Esophagus muscularis mucosa (tissue), 4 donors: ENCODE measurements at regions not wholly inside any gene's neighbourhood (a gene's known extent, or its start where the extent isn't known, plus 50 kb on each side); places are given as distances from the start of the nearest gene placed in this dataset.

Experiments
- DNase-seq: peaks from one replicate; pipeline ENCODE4 v3.0.0-alpha.2; 2017; ENCODE audit errors: extremely low spot score
- H3K27ac ChIP-seq, 4 donors: fragments of 200-600 bp; sonication (generic); replicated peaks in 1 of 4; 1 replicate in 3 of 4; 2 replicates in 1 of 4; pipeline ENCODE4 v1.5.1; 2016 to 2019; ENCODE audit warnings: mild to moderate bottlenecking in 1 of 4
- H3K27me3 ChIP-seq, 4 donors: fragments of 200-600 bp; sonication (generic); one replicate each; pipeline versions ENCODE4 v1.5.1 to v1.6.0; 2016 to 2019
- H3K36me3 ChIP-seq, 4 donors: fragments of 200-600 bp; sonication (generic); one replicate each; pipeline ENCODE4 v1.5.1; 2016 to 2019
- H3K4me1 ChIP-seq, 4 donors: fragments of 200-600 bp; sonication (generic); one replicate each; pipeline ENCODE4 v1.5.1; 2016 to 2019
- H3K4me3 ChIP-seq, 4 donors: fragments of 200-600 bp; sonication (generic); 1 replicate in 2 of 4; 2 replicates in 2 of 4; pipeline ENCODE4 v1.5.1; 2016 to 2019; ENCODE audit warnings: mild to moderate bottlenecking in 4 of 4, moderate library complexity in 1 of 4
- H3K9me3 ChIP-seq, 4 donors: fragments of 200-600 bp; sonication (generic); 1 replicate in 3 of 4; 2 replicates in 1 of 4; pipeline ENCODE4 v1.5.1; 2016 to 2019
- EP300 ChIP-seq: sonication (generic); formaldehyde crosslinking; IDR thresholded peaks from one replicate; pipeline ENCODE4 v1.6.1; 2017; ENCODE audit warnings: antibody characterized with exemption
- POLR2A ChIP-seq: fragments of 450-650 bp; IDR thresholded peaks from one replicate; pipeline ENCODE4 v1.6.1; 2017; ENCODE audit warnings: antibody characterized with exemption, moderate library complexity, mild to moderate bottlenecking, low read depth
- POLR2AphosphoS5 ChIP-seq, 2 donors: sonication (generic); formaldehyde crosslinking; IDR thresholded peaks; one replicate each; pipeline ENCODE4 v1.6.1; 2017; ENCODE audit warnings: antibody characterized with exemption in 2 of 2
- WGBS: methylation state at CpG from one replicate; pipeline ENCODE4 v1.1.5; 2018; 5-methylcytosine and 5-hydroxymethylcytosine counted together
- intact Hi-C: fragments of 100-400 bp; cut with DNase I; formaldehyde crosslinking; loops from one replicate; pipeline ENCODE4 v1.15.1; 2023
- TF ChIP-seq, protein P1 (sequence below), 3 experiments: fragments of 200-600 bp in 2 of 3; fragments of 450-650 bp in 1 of 3; sonication (generic) in 2 of 3; IDR thresholded peaks; one replicate each; pipeline ENCODE4 v1.5.1; 2017 to 2019; ENCODE audit warnings: antibody characterized with exemption in 3 of 3, mild to moderate bottlenecking in 2 of 3, moderate library complexity in 1 of 3

DNA sequence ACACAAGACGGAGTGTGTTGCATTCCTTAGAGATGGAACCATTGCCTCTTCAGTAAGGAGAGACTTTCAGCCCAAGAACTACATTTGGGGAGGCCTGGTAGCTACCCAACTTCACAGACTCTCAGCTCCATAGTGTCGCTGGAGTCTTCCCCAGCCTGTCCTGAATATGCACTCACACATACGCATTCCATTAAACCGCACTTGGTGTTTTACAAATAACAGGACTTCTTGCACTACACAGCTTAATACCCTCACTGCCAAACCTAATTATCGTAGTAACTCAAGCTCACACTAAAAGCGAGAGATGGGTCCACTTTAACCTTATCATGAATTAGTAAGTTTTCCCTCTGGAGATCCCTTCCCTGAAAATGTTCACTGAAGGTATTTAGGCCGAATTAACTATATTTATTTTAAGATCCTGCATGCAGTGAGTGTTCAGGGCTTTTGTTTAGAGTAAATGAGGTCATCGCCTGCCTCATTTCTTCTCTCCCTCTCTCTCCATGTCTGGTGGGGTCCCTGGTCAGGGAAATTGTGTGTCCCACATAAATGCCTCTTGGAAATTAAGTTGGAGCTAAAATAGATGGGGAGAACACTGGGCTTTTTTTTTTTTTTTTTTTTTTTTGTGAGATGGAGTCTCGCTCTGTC lies 171.9 kb downstream of the FAM43A start:
- no peaks in the 10 kb centered on the region for H3K27me3 ChIP-seq
- H3K36me3 ChIP-seq, result no peaks in the 10 kb centered on the region
- DNase-seq, result no peak
- TF ChIP-seq POLR2A, result no peak
- TF ChIP-seq EP300, result no peak
- TF ChIP-seq, protein P1, sequence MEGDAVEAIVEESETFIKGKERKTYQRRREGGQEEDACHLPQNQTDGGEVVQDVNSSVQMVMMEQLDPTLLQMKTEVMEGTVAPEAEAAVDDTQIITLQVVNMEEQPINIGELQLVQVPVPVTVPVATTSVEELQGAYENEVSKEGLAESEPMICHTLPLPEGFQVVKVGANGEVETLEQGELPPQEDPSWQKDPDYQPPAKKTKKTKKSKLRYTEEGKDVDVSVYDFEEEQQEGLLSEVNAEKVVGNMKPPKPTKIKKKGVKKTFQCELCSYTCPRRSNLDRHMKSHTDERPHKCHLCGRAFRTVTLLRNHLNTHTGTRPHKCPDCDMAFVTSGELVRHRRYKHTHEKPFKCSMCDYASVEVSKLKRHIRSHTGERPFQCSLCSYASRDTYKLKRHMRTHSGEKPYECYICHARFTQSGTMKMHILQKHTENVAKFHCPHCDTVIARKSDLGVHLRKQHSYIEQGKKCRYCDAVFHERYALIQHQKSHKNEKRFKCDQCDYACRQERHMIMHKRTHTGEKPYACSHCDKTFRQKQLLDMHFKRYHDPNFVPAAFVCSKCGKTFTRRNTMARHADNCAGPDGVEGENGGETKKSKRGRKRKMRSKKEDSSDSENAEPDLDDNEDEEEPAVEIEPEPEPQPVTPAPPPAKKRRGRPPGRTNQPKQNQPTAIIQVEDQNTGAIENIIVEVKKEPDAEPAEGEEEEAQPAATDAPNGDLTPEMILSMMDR (IDR thresholded peaks at IDR 0.05), result no peak
- no peak for TF ChIP-seq POLR2AphosphoS5 (IDR thresholded peaks at IDR 0.05)
- intact Hi-C loops, result no loop called here
- H3K4me3 ChIP-seq, result no peak overlapping the region
- H3K27ac ChIP-seq, result no peak overlapping the region
- no peaks in the 10 kb centered on the region for H3K9me3 ChIP-seq
- whole genome bisulfite sequencing, result 74% methylated on average over 9 of the region's 9 CpGs
- H3K4me1 ChIP-seq, result peaks cover 7 to 11% (median 9%) of the 10 kb centered on the region in 4 donors

DNA sequence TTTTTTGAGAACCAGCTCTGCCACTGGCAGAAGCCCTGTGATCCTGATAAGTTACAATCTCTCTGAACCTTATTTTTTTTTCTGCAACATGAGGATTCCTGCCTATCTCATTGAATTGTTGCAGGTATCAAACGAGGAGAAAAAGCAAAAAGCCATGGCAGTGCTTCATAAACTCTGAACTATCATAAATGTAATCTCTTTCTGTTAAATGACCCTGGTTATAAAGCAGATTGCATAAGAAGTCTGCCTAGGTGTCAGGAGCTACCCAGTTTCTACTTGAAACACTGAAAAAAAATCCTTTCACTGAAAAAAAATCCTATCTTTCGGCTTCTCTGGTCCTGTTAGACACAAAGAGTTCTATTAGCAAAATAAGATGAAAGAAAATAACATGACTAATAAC lies 172.7 kb downstream of the FAM43A start:
- intact Hi-C loops, result no loop called here
- TF ChIP-seq, protein P1 (IDR thresholded peaks at IDR 0.05), result no peak
- no peak for TF ChIP-seq POLR2AphosphoS5 (IDR thresholded peaks at IDR 0.05)
- no peak for TF ChIP-seq EP300
- WGBS, result 87% methylated on average over 2 of the region's 2 CpGs

DNA sequence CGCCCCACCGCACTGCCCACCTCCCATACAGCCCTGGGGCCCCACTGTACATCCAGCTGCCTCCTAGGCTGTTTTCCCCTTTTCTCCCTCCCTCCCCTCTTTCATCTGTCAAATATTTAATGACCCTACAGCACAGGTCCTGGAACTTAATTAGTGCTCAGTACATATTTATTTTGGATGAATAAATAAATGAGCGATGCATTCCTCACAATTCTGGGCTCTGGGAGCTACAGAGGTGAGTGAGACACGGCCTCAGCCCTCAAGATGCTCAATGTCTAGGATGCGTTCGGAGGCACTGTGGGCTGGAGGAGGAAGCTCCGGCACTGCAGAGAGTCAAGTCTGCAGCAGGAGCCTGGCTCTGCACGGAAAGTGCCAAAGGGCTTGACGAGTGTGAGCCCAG lies 175.0 kb downstream of the FAM43A start:
- WGBS, result 99% methylated on average over 9 of the region's 9 CpGs
- H3K9me3 ChIP-seq, result no peaks in the 10 kb centered on the region
- no peaks in the 10 kb centered on the region for H3K27me3 ChIP-seq
- no peak for DNase-seq
- no peak overlapping the region for H3K4me3 ChIP-seq
- H3K27ac ChIP-seq, result no peak overlapping the region
- H3K36me3 ChIP-seq, result no peaks in the 10 kb centered on the region
- TF ChIP-seq POLR2AphosphoS5 (IDR thresholded peaks at IDR 0.05) (no peak), EP300 (no peak), POLR2A (no peak)
- TF ChIP-seq, protein P1 (IDR thresholded peaks at IDR 0.05), result no peak
- peaks cover 9 to 15% (median 14%) of the 10 kb centered on the region in 4 donors for H3K4me1 ChIP-seq
- intact Hi-C loops, result no loop called here

More for the DNA sequence above, 172.7 kb downstream of the FAM43A start:
- peaks cover 7 to 11% (median 9%) of the 10 kb centered on the region in 4 donors for H3K4me1 ChIP-seq
- H3K36me3 ChIP-seq, result no peaks in the 10 kb centered on the region
- H3K27ac ChIP-seq, result no peak overlapping the region
- H3K4me3 ChIP-seq, result no peak overlapping the region
- DNase-seq, result no peak
- no peaks in the 10 kb centered on the region for H3K9me3 ChIP-seq
- no peaks in the 10 kb centered on the region for H3K27me3 ChIP-seq

DNA sequence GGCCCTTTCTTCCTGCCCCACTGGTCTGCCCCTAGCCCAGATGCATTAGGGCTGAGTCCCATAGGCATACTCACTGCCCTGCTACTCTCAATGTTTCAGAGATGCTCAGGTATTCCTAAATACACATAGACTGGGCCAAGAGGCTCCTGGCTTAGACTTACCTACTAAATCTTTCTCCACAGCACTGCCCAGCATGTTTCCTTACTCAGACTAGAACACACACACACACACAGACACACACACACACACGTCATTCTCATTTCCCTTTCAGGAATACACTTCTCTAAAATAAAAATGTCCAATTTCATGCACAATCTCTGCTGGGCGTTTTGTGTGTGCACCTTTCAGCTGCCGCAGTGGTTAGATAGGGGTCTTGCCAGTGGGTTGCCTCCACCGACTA lies 175.7 kb downstream of the FAM43A start:
- Histone ChIP-seq H3K36me3 (no peaks in the 10 kb centered on the region), H3K27me3 (no peaks in the 10 kb centered on the region), H3K9me3 (no peaks in the 10 kb centered on the region), H3K4me1 (peaks cover 9 to 17% (median 15%) of the 10 kb centered on the region in 4 donors), H3K4me3 (no peak overlapping the region), H3K27ac (no peak overlapping the region)
- WGBS, result 91% methylated on average over 4 of the region's 4 CpGs
- TF ChIP-seq POLR2A (no peak), POLR2AphosphoS5 (IDR thresholded peaks at IDR 0.05) (no peak), EP300 (no peak)
- TF ChIP-seq, protein P1 (IDR thresholded peaks at IDR 0.05), result no peak
- intact Hi-C loops, result no loop called here
- no peak for DNase-seq

DNA sequence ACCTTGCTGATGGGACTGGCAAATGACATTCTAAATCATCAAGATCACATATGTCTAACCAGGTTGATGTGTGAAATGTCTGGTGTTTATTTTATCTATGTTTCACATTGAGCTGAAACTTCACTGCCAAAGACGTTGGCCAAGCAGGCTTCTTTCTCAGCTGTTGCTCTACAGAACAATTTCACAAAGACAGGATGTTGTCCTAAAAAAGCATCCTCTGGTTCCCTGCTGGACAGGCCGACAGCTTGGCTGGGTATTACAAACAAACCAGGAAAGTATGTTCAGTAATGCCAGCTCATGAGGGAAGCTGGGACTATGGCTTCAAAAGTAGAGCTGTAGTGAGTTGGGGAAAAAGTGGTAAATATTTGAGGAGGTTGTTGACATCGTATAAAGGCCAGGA lies 179.4 kb downstream of the FAM43A start:
- Histone ChIP-seq H3K27me3 (no peaks in the 10 kb centered on the region), H3K9me3 (peaks cover 0 to 4% (median 2%) of the 10 kb centered on the region in 4 donors), H3K4me1 (peaks cover 14 to 21% (median 16%) of the 10 kb centered on the region in 4 donors), H3K4me3 (no peak overlapping the region), H3K27ac (peak overlapping the region in 3 of 4 donors; percentile 28 to 56 (median 36)), H3K36me3 (no peaks in the 10 kb centered on the region)
- DNase-seq, result no peak
- TF ChIP-seq, protein P1 (IDR thresholded peaks at IDR 0.05), result no peak
- TF ChIP-seq POLR2A (no peak), POLR2AphosphoS5 (IDR thresholded peaks at IDR 0.05) (peak in 1 of 2 donors; percentile 30), EP300 (no peak)
- WGBS, result 44% methylated on average over 3 of the region's 3 CpGs
- intact Hi-C loops, result no loop called here
